GM19324 (cell line): ENCODE measurements at regions not wholly inside any gene's neighbourhood (a gene's known extent, or its start where the extent isn't known, plus 50 kb on each side); places are given as distances from the start of the nearest gene placed in this dataset.
"Not testable (repeated sequence)": the region's sequence is repeated elsewhere in the genome, so short reads cannot be mapped to it uniquely, and the experiment has no call there.

Experiments used
- ATAC-seq: cut with Tn5 transposase; IDR thresholded peaks from one replicate; pipeline ENCODE4 v1.9.1; 2021; ENCODE audit warnings: mild to moderate bottlenecking, moderate library complexity; ENCODE audit not compliant: unreplicated experiment, low FRiP score

- peak; percentile 95 for ATAC-seq
Observed at GRCh38 chr1:146386851-146387749, 158.3 kb upstream of the NOTCH2NLA start.

GRCh38 chr1:146381196-146381595 is 152.4 kb upstream of the NOTCH2NLA start:
- not testable (repeated sequence) for ATAC-seq

DNA sequence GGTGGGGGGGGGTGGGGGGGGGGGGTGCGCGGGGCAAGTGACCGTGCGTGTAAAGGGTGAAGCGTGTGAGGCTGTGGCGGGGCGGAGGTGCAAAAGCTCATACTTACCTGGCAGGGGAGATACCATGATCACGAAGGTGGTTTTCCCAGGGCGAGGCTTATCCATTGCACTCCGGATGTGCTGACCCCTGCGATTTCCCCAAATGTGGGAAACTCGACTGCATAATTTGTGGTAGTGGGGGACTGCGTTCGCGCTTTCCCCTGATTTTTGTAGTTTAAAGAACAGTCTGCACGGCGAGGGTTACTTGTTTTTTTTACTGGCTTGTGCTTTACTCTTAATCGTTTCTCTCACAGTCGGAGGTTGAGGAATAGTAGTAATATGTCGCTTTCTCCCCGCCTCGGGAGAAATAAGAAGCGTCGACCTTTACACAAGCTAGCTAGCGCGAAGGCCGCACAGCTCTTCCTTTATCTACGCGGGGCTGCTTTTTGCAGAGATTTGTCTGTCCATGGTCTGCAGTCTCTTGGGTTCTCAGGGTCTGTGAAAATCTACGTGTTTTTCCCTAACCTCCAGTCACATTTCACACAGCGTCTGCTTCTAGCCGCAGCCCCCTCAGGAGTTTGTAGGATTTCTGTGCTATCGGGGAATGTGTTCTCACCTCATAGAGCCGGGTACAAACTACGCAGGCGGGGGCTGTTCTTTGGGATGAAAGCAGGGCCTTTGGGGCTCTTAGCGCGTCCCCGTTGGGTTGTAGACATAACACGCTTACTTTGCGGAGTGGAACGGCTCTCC is 148.1 kb upstream of the NOTCH2NLA start:
- peak; percentile 90 for ATAC-seq

- ATAC-seq = peak; percentile 72
Observed at GRCh38 chr1:146376309-146376707, 147.5 kb upstream of the NOTCH2NLA start.

DNA sequence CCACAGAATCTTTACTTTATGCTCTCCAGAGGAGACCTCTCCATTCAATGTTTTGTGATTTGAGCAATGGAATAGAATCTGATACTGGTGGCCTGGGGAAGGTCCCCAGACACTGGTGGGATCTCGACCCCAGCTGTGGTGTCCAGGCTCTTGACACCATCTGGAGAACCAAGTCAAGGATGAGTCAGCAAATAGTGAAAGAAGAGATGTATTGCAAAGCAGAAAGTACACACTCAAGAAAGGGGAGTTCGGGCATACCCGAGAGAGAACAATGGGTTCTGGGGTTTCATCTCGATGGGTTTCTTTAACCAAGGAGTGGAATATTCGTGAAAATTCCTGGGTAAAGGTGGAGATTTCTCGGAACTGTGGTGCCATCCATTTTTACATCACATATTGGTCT is 146.3 kb upstream of the NOTCH2NLA start:
- ATAC-seq = not testable (repeated sequence)

GRCh38 chr1:146369940-146370339 is 141.1 kb upstream of the NOTCH2NLA start:
- not testable (repeated sequence) for ATAC-seq

GRCh38 chr1:146355373-146355772 is 126.6 kb upstream of the NOTCH2NLA start:
- not testable (repeated sequence) for ATAC-seq

DNA sequence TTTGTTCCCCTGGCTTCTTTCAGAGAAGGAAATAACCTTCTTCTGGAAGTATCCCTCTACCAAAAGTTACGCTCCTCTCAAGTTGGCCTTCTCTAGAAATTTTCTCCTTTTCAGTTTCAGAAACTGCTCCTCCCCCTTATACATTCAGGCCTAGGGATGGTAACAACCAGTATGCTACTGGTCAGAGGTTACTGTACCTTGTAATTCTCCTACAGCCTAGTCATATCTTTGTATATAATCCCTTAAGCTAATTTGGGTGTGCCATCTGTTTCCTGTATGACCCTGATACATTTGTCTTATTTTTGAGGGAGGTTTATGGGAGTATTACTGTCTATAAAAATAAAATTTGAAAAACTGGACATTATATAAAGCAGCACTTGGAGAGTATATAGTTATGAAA is 98.0 kb upstream of the NOTCH2NLA start:
- not testable (repeated sequence) for ATAC-seq

- ATAC-seq = not testable (repeated sequence)
Observed at GRCh38 chr1:146324463-146324862, 95.6 kb upstream of the NOTCH2NLA start.

DNA sequence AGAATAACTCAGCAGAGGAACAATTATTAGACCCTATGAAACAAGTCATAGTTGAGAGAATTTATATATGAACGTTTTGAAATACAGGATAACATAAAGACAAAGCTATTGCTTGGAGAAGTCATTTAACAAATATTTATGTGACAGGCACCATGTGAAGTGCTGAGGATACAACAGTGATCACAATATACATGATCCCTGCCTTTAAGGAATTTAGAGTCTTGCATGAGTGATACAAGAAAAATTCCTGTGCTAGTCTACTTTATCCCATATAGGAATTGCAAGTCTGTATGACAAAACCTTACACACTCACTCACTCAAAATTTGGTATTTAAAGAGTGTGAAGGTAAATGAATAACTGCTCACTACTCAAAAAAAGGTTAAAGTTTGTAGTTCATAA is 94.5 kb upstream of the NOTCH2NLA start:
- ATAC-seq = not testable (repeated sequence)

DNA sequence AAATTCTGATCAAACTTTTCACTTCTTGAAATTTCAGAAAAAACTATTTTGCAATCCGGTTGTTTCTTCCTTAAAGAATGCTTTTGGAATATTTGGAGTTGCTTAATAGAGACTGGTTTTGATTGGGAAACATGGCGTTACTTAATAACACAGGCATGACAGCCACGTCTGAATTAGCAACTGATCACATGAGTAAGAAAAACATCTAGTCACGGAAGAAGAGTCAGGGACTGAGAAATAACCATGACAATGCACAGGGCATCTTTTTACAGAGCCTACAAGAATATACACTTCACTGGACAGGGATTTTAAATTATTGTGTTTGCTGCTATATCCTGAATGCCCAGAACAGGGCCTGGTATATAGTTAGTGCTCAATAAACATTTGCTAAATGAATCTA is 94.1 kb upstream of the NOTCH2NLA start:
- ATAC-seq = not testable (repeated sequence)

DNA sequence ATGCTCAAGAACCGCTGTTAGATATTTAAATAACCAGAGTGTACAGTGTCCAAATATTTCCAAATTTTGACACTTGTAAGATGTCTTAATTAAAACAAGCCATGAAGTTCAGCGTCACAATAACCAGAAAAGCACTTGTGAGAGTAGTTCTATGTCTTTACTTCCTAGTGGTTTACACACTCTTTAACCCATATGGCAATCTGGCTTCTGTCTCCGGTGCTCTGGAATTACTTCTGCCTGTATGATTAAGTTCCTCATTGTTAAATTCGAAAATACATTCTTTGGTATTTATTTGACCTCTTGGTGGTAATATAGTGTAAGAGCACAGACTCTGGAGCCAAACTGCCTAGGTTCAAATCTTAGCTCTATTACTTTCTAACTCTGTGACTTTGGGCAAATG is 89.9 kb upstream of the NOTCH2NLA start:
- ATAC-seq = not testable (repeated sequence)

DNA sequence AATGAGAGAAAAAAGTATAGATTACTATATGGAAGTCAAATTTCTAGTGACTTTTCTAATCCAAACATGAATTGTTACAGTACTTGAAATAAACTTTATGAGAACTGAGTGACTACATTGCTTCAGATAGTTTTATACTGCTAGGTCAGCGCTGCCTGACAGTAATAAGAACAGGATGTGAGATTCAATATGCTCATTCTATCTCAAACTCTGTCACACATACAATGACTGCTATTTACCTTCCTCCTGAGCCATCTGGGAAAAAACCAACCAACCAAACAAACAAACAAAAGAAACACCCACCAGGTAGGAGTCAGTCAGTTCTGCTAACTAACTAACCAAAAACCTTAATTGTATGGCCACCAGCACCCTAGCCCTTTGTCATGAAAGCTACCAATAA is 89.0 kb upstream of the NOTCH2NLA start:
- not testable (repeated sequence) for ATAC-seq

GRCh38 chr1:146314449-146315246 is 85.8 kb upstream of the NOTCH2NLA start:
- not testable (repeated sequence) for ATAC-seq

GRCh38 chr1:146310579-146310978 is 81.8 kb upstream of the NOTCH2NLA start:
- ATAC-seq = not testable (repeated sequence)

DNA sequence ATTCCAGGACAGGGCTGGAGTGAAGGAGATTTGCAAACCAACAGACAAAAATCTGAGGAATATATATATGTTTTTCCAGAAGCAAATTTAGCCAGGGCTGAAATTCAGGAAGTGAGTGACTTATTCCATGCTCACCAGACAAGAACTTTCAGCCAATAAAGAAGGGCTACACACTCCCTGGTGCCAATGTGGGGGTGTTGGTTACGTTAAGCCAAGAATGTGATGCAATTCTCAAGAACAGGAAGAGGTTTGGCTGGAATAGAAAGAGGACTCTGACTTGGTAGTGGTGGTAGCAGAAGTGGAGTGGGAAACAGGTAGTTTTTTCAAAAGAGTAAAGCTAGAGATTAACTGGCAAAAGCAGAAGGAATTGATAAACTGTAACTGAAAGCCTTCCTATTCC is 80.6 kb upstream of the NOTCH2NLA start:
- ATAC-seq = not testable (repeated sequence)

GRCh38 chr1:146308892-146309291 is 80.1 kb upstream of the NOTCH2NLA start:
- ATAC-seq = not testable (repeated sequence)

- ATAC-seq = not testable (repeated sequence)
Observed at GRCh38 chr1:146308152-146308551, 79.3 kb upstream of the NOTCH2NLA start.

- ATAC-seq = peak; percentile 96
Observed at GRCh38 chr1:146307632-146308031, 78.8 kb upstream of the NOTCH2NLA start.

GRCh38 chr1:146306651-146307050 is 77.8 kb upstream of the NOTCH2NLA start:
- not testable (repeated sequence) for ATAC-seq
